NCI-H1436 treated with DMSO at 0.1 percent for 48 hours (cell line): ENCODE measurements at regions not wholly inside any gene's neighbourhood (a gene's known extent, or its start where the extent isn't known, plus 50 kb on each side); places are given as distances from the start of the nearest gene placed in this dataset.

ENCODE experiments used
- DNase-seq: peaks from one replicate; lab custom pipeline; 2025; lab: John Stamatoyannopoulos, UW

DNA sequence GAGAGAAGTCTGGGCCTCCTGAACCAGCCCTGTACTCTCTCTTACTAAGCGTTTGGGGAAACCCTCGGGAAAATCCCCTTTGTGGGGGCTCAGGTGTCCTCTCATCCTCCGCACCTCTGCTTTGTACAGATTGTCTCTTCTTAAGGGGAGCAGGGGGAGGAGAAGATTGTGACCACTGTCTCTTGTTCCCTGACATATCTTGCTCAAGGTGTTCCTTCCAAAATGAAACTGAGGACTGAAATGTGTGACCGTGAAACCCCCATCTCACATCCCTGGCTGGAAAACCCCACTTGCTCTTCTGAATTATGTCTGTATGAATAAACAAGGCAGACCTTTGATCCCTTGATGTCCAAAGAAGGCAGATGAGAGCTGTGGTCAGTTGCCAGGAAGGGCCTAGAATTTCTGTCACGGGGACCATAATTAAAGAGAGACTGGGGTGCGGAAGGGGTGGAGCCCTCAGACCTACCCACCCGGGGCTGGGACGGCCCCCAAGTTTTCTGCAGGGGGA lies 369.8 kb downstream of the AACS start:
- DNase-seq: no peak

- no peak for DNase-seq
These were observed 370.6 kb downstream of the AACS start for GRCh38 chr12:125435871-125436270.

GRCh38 chr12:125436686-125437085 lies 371.5 kb downstream of the AACS start:
- no peak for DNase-seq

GRCh38 chr12:125440399-125440798 lies 375.2 kb downstream of the AACS start:
- DNase-seq: no peak

DNA sequence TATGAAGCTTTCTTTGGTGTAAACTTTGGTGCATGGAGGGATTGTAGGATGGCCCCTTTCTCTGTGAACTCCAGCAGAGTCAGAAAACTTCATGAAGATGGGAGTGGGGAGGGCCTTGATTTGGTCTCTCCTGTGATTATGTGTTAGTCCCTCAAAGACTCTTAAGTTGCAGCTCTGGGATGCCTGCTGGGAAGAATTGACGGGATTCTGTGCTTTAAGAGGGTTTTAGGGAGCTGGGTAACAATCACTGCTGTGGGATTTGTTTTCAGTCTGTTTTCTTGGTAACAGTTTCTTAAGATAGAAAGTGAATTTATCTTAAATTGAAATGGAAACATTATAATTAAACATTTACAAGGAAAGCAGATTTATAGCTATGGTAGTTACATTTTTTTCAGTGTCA lies 378.1 kb downstream of the AACS start:
- no peak for DNase-seq

DNA sequence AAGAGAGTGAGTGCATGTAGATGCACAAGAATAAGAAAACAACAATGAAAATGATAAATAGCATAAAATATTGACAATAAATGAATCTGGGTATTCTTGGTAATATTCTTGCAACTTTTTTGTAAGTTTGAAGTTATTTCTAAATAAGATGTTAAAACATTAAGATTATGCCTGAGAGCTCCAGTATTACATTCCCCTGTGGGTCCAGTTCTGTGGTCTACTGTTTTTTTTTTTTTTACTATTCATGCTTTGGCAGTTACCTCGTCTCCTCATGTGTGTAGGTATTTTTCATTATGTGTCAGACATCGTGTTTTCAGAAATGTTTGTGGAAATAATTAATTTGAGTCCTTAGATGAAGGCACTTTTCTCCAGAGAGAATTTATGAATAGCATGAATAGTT lies 386.2 kb downstream of the AACS start:
- no peak for DNase-seq

GRCh38 chr12:125453751-125454150 lies 388.5 kb downstream of the AACS start:
- no peak for DNase-seq

DNA sequence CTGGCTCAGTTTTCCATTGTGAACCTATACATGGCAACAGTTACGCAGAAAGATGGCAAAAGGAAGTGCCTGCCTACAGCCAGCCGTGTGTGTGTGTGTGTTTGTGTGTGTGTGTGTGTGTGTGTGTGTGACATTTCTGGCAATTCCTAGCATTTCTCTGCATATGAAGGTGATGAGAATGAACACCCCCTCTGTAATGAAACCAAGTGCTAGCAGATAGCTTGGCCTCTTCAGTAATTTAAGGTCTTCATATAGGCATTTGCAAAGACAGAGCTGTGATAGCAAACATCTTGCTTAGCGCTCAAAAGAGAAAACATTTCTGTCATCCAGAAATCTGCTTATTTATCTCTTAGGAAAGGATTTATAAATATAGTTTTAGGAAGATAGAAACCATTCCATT lies 389.1 kb downstream of the AACS start:
- DNase-seq: no peak

GRCh38 chr12:125454786-125455480 lies 389.7 kb downstream of the AACS start:
- DNase-seq: no peak

DNA sequence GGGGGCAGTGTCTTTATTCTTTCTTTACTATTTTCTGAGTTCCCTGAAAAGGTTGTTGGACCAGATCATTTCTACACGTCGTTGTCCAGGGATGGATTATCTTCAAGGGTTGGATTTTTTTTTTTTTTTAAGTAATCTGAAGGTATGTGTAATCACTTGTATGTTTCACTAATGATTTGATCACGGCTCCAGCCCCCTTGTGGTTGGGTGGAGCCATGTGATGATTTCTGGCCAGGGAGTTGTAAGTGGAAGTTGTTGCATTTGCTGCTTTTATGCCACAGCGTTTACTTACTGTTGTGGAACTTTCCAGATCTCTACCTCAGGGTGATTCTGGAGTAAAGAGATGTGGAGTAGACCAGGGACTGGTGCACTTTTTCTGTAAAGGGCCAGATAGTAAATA lies 390.3 kb downstream of the AACS start:
- DNase-seq: no peak

- DNase-seq: no peak
These were observed 393.5 kb downstream of the AACS start for GRCh38 chr12:125458552-125459268.

GRCh38 chr12:125461831-125462230 lies 396.6 kb downstream of the AACS start:
- DNase-seq: no peak

- no peak for DNase-seq
These were observed 398.2 kb downstream of the AACS start for GRCh38 chr12:125463386-125463785.

DNA sequence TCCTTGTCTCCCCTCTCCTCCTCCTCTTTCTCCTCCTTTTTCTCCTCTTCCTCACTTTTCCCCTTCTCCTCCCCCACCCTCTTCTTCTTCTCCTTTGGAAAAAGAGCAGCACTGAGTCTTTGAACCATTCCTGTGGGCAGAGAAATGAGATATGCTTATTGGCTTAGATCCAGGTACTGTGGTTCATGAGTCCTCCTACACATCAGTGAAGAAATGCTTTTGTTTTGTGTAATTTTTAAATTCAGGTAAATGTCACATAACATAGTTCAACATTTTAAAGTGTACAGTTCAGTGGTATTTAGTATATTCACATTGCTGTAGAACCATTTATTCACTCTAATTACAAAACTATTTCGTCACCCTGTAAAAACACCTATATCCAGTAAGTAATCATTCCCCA lies 402.1 kb downstream of the AACS start:
- DNase-seq: no peak

DNA sequence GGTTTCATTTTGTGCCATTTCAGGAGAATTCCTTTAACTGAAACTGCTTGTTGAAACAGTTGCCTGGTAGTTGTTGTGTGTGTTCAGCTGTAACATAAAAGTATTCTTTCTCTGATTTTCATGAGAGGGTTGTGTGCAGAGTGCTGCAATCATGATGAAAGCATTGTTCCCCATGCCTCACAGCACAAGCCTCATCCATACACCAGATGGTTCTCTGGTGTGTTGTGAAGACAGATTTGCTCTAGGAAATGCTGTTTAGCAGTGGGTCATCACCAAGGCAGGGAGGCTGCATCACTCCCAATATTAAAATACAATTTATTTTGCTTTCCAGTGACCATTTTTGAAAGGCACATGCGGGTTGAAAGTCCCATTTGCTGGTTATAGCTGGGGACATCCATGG lies 404.4 kb downstream of the AACS start:
- no peak for DNase-seq

DNA sequence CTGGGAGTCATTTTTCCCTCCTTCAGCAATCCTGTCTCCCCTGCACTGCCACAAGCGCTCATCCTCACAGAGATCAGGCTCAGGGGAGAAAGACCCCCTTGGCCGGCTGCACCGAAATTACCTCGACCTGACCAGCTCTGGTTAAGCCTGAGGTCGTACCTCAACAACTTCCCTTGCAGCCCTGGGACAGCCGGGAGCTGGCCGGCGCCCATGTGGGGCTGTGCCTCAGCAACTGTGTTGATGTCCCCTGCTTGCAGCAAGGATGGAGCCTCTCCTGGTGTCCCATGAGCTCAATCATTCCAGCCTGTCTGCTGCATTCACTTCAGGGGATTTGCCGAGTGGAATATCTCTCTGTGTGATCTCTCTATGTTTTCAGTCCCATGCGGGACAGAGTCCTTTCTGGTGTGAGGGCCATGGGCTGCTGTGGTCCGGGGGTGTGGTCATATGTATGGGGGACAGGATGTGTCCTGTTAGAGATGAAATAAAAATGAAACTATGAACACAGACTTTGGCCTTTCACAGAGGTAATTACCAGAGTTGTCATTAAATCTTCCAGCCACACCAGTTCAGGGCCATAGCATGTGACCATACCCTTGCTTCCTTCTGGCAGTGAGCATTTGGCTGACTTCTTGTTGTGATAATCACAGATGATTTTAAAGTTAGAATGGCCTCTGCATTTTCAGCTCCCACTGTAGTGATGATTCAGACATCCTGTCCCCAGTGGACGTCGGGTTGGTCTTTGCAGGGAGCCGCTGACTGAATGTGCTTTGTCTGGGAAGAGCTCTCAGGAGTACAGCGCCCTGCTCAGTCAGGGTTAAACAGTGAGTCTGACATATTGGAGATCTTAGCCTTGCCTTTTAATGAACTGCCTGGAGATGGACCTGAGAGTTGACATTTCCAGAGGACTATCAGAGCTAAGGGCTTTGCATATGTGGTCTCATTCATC lies 405.9 kb downstream of the AACS start:
- no peak for DNase-seq

GRCh38 chr12:125473501-125473900 lies 408.3 kb downstream of the AACS start:
- DNase-seq: no peak

GRCh38 chr12:125487336-125487735 lies 422.1 kb downstream of the AACS start:
- no peak for DNase-seq

GRCh38 chr12:125491553-125491952 lies 426.3 kb downstream of the AACS start:
- DNase-seq: no peak

- no peak for DNase-seq
These were observed 427.4 kb downstream of the AACS start for GRCh38 chr12:125492354-125493270.

- DNase-seq: no peak
These were observed 428.6 kb downstream of the AACS start for GRCh38 chr12:125493704-125494308.
